Tibial nerve (tissue), 4 donors: ENCODE measurements at regions not wholly inside any gene's neighbourhood (a gene's known extent, or its start where the extent isn't known, plus 50 kb on each side); places are given as distances from the start of the nearest gene placed in this dataset.

Experiments
- CTCF ChIP-seq, 5 experiments: fragments of 200-600 bp in 3 of 5; fragments of 450-650 bp in 2 of 5; sonication (generic) in 3 of 5; IDR thresholded peaks; one replicate each; pipeline ENCODE4 v1.5.1; 2016 to 2019; ENCODE audit warnings: antibody characterized with exemption in 5 of 5, mild to moderate bottlenecking in 3 of 5, moderate library complexity in 2 of 5
- EP300 ChIP-seq, 2 donors: sonication (generic); formaldehyde crosslinking; IDR thresholded peaks; one replicate each; pipeline ENCODE4 v1.6.1; 2017; ENCODE audit warnings: antibody characterized with exemption in 2 of 2, mild to moderate bottlenecking in 1 of 2
- POLR2A ChIP-seq, 2 donors: fragments of 450-650 bp; IDR thresholded peaks; one replicate each; pipeline ENCODE4 v1.6.1; 2017; ENCODE audit warnings: antibody characterized with exemption in 2 of 2, mild to moderate bottlenecking in 2 of 2, moderate library complexity in 2 of 2

GRCh38 chr14:84323450-84323849 lies 1206.5 kb upstream of the FLRT2 start:
- TF ChIP-seq CTCF (IDR thresholded peaks at IDR 0.05) (no peak), EP300 (IDR thresholded peaks at IDR 0.05) (no peak), POLR2A (IDR thresholded peaks at IDR 0.05) (no peak)
